ENCODE measurements at regions not wholly inside any gene's neighbourhood (a gene's known extent, or its start where the extent isn't known, plus 50 kb on each side); places are given as distances from the start of the nearest gene placed in this dataset.

DNA sequence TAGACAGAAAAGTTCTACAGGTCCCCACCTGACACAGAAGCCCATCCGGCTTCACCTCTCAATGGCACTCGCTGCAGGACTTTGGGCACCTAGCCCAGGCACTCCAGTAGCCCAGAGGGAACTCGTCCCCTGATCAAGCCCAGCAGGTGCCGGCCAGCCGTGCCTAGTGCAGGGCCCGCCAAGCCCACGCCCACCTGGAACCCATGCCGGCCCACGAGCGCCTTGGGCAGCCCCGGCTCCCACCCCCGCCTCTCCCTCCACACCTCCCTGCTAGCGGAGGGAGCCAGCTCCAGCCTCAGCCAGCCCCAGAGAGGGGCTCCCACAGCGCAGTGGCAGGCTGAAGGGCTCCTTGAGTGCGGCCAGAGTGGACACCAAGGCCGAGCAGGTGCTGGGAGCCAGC is 268.8 kb downstream of the SLITRK1 start:
- intact Hi-C loops (cut with micrococcal nuclease) = no loop called here

DNA sequence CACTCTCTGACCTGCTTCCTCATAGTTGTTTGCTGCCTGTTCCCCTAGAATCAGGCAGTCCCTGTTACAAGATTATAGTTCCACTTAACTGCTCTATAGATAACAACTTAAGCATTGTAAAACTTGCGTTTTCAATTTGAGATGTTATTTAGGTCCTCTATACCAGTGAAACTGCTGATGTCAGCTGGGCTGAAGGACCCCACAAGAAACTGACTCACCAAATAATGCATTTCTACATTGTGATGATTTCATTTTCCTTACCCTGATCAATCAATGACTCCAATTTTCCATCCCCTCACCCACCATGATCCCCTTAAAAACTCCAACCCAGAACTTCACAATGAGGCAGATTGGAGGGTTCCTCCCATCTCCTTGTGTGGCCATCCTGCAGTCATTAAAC is 280.7 kb downstream of the SLITRK1 start:
- intact Hi-C loops (cut with micrococcal nuclease) = no loop called here

DNA sequence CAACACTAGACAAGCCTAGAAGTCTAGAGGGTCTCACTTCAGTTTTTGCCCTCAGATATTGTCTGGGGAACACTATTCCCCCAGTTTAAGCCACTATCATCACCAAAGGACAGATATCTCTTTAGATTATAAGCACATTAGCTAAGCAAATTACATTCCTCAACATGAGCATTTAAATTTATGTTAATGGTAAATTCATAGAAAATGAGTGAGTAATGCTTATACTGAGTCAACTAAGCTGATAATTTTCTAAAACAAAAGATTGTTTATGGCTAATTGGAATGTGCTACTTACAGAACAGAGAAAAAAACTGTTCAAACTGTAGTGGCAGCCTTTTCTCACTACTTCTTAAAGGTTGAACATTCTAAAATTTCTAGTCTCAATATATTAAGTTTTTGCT is 290.2 kb downstream of the SLITRK1 start:
- intact Hi-C loops (cut with micrococcal nuclease) = no loop called here

DNA sequence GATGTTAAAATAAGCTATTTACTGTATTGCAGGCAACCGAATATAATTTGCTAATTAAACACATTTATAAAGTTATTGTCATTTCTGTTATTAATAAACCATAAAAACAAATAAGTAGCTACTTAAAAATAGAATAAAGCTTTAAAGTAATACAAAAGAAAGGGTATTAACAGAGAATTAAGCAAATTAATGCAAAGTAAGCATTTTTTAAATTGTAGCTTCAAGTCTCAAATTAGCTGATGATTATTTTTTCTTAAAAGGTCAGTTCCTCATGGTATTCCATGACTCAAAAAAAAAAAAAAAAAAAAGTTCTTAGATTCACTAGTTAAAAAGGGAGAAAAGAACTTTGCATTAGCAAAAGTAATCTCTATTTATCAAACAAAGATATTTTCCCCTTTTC is 292.5 kb downstream of the SLITRK1 start:
- intact Hi-C loops (cut with micrococcal nuclease) = loop anchor here (2.0 kb wide), 1 partner anchor 51 kb away; no protein-coding TSS in a partner anchor

DNA sequence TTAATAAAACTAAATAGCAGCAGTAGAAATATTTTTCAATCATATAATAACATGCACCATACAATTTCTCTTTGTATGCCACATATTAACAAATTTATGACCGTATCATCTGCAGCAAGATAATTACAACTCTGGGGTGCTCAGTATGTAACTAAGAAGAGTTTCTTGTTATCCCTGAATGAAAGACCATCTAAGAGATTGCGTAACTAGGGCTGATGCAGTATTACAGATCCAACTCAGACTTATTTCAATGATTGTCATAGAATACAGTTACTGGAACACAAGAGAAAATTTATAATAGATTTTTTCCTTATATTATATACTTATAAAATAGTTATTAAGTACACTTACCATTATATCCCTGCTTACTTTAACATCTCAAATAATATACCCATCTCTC is 305.1 kb downstream of the SLITRK1 start:
- intact Hi-C loops (cut with micrococcal nuclease) = no loop called here

DNA sequence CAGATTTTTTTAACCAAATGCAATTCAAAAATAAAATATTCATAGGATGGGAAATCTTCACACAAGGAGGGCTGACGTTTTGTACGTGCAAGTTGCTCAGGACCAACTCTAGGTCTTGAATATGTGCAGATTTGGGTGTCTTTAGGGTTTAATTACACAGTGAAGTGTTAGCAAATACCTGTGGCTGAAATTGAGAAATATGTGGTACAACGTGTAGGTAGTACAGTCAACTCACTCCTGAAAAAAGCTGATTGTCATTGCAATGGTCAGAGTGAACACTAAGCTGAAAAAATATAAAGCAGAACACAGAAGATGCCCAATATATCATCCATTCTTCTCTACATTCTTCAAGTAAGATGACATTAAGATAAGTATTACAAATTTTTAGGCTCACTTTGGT is 314.3 kb downstream of the SLITRK1 start:
- intact Hi-C loops (cut with micrococcal nuclease) = no loop called here

DNA sequence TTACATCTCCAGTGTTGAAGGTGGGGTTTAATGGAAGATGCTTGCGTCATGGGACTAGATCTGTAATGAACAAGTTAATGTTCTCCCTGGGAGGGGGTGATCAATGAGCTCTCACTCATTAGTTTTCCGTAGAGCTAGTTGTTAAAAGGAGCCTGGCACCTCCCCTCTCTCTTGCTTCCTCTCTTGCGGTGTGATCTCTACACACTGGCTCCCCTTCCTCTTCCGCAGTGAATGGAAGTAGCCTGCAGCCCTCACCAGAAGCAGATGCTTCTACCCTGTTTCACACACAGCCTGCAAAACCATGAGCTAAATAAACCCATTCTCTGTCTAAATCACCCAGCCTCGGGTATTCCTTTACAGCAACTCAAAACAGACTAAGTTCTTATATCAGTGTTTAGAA is 318.8 kb downstream of the SLITRK1 start:
- intact Hi-C loops (cut with micrococcal nuclease) = no loop called here

DNA sequence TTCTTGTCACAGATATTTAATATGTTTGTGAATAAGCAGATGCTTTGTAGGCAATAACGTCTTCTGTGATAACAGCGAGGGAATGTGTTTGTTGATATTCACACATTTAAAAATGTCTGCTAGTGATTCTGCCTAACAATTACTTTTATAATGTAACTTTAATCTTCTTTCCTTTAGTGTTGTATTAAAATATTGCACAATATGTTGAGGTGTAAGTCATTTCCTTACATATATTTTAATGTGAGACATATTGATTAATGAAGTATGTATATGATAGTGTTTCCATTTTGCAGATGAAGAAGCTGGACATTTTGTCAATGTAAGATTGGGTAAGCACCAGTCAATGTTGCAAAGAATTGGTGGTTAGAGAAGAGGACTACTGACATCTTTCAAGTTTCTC is 324.4 kb downstream of the SLITRK1 start:
- intact Hi-C loops (cut with micrococcal nuclease) = no loop called here

DNA sequence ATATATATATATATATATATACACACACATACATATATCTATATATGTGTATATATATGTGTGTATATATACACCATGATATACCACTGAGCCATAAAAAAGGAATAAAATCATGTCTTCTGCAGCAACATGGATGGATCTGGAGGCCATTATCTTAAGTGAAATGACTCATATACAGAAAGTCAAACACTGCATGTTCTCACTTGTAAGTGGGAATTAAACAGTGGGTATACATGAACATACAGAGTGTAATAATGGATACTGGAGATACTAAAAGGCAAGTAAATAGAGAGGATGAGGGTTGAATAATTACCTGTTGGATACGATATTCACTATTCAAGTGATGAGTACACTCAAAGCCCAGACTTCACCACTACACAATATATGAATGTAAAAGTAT is 332.6 kb downstream of the SLITRK1 start:
- intact Hi-C loops (cut with micrococcal nuclease) = no loop called here

DNA sequence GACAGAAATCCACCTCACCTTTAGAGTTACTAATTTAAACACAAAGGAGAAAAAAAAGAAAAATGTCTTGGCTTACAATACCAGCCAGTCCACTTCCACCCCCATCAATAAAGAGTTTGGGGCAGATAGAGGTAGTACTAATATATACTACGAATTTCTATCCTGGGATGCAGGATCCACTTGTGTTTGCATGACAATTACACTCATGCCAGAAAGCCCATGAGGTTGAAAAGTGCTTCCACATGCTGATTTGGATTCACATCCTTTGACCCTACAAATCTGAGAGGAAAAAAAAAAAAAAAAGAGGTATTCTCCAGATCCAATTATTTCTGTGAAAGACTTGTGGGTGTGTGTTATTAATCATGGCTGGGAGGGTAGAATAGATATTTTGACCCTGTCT is 335.2 kb downstream of the SLITRK1 start:
- intact Hi-C loops (cut with micrococcal nuclease) = no loop called here

DNA sequence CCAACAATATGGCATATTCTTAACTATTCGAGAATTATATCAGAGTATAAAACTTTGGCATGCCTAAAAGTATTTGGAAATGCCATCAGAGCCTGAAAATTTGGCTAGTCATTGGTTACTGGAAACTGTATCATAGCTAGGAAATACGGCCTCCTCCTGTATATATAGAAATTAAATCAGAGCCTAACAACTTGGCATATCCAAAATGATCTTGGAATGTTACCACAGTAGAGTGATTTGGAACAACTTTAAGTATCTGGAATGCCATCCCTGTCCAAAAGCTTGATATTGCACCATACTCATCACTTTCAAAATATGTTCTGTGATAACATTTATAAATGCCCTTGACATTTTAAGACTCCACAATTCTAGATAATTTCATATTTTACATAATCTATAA is 335.8 kb downstream of the SLITRK1 start:
- intact Hi-C loops (cut with micrococcal nuclease) = no loop called here

DNA sequence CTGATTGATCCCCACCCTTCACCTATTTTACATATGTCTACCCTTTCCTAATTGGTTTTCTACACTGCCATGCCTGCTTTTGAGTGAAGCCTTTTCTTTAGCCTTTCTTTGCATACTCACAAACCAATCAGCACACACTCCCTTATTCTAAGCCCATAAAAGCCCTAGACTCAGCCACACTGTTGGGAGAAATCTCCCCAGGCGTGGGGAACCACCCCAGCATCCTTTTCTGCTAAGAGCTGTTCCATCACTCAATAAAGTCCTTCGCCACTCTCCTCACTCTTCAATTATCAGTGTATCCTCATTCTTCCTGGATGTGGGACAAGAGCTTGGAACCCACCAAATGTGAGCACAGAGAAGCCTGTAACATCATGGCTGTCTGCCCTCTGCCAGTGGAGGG is 343.6 kb downstream of the SLITRK1 start:
- intact Hi-C loops (cut with micrococcal nuclease) = no loop called here

DNA sequence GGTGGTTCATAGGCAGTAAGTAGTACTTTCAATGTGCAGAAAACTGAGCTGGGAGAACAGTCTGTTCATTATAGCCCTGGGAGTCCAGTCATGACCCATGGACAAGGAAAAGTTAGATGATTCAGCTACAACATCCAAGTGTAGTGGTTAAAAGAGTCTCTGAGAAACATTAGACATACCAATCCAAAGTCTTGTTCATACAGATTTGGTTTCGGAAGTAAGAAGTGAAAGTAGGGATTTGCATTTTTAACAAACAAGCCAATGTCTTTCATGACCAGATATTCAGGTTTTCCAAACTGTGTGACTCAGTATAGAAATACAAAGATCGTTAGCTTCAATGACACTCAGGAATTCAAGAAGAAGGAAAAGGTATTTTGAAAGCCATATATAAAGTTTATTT is 345.3 kb downstream of the SLITRK1 start:
- intact Hi-C loops (cut with micrococcal nuclease) = no loop called here

DNA sequence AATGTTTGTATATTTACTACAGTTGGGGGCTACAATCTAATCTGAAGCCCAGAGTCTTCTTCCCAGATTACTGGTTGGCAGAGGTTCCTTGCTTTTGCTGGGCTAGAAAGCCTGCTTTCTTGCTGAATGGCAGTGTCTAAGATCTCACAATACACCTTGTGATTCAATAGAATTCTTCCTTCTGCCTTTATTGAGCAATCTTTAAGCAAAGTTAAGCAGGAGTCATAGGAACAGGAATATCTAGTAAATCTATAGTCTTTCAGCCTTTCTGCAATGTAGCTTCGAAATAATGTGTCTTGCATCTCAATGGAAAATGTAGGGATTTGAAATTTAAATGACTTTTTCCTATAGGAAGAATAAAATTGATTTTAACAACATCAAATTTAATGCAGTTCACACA is 346.1 kb downstream of the SLITRK1 start:
- intact Hi-C loops (cut with micrococcal nuclease) = no loop called here

DNA sequence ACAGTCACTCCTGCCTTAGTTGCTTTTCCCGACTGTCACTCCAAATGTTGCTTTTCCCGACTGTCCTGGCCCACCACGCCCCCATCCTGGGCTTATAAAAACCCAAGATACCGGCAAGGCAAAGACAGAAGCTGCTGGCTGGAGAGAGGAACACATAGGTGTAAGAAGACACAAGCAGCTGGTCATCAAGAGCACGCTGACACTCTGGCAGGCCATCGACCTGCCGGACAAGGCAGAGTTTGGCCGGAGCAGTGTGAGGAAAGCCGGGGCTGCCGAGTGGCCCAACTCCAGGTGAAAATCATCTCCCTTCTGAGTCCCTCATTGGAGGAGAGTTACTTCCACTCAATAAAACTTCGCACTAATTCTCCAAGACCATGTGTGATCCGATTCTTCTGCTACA is 349.5 kb downstream of the SLITRK1 start:
- intact Hi-C loops (cut with micrococcal nuclease) = no loop called here

DNA sequence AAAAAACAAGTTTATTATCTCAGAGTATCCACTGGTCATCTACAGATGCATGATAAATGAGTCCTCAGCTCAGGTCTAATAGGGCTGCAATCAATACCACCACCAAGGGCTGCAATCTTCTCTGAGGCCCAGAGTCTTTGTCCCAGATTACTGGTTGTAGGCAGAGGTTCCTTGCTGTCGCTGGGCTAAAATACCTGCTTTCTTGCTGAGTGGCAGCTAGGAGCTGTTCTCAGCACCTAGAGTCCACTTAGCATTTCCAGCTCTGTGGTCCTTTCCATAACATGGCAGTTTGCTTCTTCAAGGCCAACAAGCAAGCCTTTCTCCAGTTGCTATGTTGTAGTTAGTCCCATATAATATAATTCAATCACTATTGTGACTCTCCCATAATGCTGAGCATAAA is 351.3 kb downstream of the SLITRK1 start:
- intact Hi-C loops (cut with micrococcal nuclease) = no loop called here

DNA sequence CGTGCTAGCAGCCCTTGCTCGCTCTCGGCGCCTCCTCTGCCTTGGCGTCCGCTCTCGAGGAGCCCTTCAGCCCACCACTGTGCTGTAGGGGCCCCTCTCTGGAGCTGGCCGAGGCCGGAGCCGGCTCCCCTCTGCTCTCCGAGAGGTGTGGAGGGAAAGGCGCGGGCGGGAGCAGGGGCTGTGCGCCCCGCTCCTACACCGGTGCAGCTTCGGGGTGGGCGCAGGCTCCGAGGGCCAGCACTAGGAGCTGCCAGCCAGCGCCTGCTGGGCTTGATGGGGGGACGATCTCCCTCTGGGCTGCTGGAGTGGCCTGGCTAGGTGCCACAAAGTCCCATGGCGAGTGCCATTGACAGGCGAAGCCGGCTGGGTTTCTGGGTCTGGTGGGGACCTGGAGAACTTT is 365.5 kb downstream of the SLITRK1 start:
- intact Hi-C loops (cut with micrococcal nuclease) = no loop called here

DNA sequence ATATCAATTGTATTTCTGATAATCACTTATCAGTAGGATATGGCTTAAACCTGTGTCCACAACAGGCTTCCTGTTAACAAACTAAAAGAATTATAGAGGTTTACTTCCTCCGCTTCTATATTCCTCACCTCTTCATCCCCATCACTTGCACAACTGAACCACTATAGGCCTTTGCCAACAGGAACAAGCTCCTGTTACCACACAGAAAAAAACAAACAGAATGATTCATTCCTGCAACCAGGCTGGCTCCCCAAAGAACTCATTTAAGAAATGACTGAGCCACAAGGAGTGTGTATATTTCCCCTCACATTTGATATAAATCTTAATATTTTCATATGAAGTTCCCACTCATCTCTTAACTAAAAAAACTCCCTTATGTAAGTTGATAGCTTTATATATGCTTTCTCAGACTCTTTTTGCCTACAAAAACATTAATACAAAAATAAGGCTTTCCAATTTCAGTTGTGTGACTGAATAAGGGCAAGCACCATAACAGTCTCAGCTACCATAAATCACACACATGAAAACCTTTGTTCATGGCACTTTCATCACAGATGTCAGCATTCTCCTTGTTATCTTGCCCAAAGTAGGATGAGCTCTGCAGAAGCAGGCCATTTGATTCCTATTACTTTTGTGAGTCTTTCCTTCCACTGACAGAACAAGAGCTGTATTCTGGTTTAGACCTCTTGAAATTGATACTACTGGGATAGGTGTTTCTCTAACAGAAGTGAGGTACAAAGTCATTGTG is 366.8 kb downstream of the SLITRK1 start:
- intact Hi-C loops (cut with micrococcal nuclease) = no loop called here

DNA sequence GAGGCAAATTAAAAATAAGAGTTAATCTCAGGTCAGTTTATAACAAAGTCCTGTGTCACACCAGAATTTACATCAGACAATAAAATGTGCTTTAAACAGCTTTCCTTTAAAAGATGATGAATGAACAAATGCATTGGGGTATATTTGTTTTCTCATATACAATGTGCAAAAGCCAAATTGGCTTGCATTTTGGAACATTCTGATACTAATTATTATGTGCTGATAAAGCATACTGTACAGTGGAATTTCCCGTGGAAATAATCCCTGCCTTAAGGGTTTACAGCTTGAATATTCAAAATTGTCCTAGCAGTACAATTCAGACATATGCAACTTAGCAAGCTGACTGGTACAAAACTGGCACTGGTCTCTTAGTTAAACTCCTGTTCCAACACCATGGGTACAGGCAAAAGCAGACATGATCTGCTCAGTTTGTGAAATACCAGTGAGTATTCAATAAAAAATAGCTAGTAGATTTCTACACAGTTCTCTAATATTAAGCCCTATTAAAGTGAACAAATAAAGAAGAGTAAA is 373.4 kb downstream of the SLITRK1 start:
- intact Hi-C loops (cut with micrococcal nuclease) = no loop called here

DNA sequence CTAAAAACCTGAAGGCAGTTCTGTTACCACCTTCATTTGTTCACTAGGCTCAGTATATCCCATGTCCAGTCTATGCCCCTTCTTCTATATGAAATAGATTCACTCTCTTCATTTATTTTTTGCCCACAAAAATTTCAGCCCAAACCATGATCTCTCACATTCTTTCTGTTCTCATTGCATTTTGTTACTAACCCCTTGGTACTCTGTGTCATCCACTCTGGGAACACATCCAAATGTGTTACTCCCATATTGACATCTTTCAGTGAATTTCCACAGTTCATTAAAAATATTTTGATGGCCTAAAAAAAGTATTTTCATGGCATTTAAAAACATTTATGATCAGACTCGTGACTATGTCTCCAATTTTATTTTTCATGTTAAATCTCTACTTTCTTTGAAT is 378.9 kb downstream of the SLITRK1 start:
- intact Hi-C loops (cut with micrococcal nuclease) = no loop called here

DNA sequence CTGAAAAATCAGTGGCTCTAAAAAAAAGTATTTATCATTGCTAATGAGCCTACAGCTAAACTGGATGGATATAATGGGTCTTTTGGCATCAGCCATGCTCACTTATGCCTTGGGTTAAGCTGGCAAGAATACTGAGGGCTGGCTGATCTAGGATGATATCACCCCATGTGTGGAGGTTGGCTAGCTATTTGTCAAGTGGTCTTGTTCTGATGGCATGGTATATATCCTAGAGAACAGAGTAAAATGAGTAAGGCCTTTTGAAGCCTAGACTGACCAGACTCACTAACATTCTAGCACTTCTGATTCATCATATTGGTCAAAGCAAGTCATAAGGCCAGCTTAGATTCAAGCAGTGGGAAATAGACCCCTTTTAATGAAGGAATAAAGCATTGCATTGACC is 383.0 kb downstream of the SLITRK1 start:
- intact Hi-C loops (cut with micrococcal nuclease) = no loop called here

DNA sequence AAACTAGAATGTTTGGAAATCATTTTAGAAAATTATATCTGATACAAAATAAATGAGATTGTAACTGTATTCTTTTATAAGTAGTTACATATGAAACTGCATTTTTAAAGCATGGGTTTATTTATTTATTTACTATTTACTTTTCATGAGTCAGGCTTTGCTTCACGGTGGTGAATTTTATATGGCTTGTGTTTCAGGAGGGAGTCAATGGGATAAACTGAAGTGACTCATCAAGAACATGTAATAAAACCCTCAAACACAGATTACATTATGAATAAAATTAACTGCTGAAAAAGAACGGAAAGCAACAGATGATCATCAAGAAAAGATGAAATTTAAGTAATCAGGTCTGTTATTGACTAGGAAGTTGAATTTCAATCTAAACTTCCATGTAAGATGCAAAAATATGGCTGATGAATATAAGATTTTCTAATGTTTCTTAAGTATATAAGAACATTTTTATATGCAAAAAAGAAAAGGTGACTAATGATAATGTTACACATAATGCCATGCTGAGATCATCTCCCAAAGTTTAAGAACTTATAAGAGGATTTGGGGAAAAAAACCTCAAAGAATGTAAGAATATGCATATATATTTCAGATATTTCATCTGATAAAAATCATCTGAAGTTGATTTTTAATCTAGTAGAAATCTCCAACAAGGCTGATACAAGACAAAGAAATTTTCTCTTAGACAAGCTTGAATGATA is 383.6 kb downstream of the SLITRK1 start:
- intact Hi-C loops (cut with micrococcal nuclease) = no loop called here

DNA sequence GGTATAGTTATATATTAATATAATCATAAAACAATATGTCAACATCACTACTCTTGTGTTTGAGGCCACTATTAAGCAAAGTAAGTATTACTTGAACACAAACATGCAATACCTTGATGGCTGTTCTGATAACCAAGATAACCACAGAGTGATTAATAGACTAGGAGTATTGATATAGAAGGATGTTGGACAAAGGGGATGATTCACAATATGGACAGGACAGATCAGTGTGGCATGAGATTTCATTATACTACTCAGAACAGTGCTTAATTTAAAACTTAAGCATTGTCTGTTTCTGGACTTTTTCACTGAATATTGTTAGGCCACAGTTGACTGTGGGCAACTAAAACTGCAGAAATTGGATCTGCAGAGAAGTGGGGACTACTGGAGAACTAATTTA is 384.2 kb downstream of the SLITRK1 start:
- intact Hi-C loops (cut with micrococcal nuclease) = no loop called here

Measured in T-helper 2 cell treated with Interferon-gamma antibody and Interleukin-4, amounts not matched to agents 100 ng/mL and 5 ng/mL, for 36 hours (primary cell).